ENCODE measurements at regions not wholly inside any gene's neighbourhood (a gene's known extent, or its start where the extent isn't known, plus 50 kb on each side); places are given as distances from the start of the nearest gene placed in this dataset.

- Histone ChIP-seq H4K20me1 (ENCODE audit: control insufficient read depth, extremely low read depth, insufficient read depth, low read length) (no peaks in the 10 kb centered on the region), H2AFZ (ENCODE audit: control insufficient read depth, low read length) (no peak overlapping the region), H3K27me3 (ENCODE audit: control insufficient read depth, extremely low read depth, insufficient read depth, low read length) (no peaks in the 10 kb centered on the region), H3K9me1 (ENCODE audit: control insufficient read depth, extremely low read depth, insufficient read depth, low read length) (no peaks in the 10 kb centered on the region), H3K9ac (ENCODE audit: control insufficient read depth, extremely low read depth, insufficient read depth, low read length) (no peak overlapping the region), H3K4me1 (ENCODE audit: control insufficient read depth, extremely low read depth, insufficient read depth, low read length) (no peaks in the 10 kb centered on the region), H3K9me3 (ENCODE audit: control insufficient read depth, low read depth, low read length) (no peaks in the 10 kb centered on the region), H3K4me2 (ENCODE audit: control insufficient read depth, extremely low read depth, insufficient read depth, low read depth, low read length) (no peak overlapping the region), H3K4me3 (ENCODE audit: control insufficient read depth in 2 of 3, extremely low read depth in 1 of 3, insufficient read depth in 2 of 3, low read depth in 1 of 3, low read length in 3 of 3) (no peak overlapping the region), H3K27ac (ENCODE audit: control insufficient read depth, insufficient read depth, low read length) (no peak overlapping the region), H3K79me2 (ENCODE audit: control insufficient read depth, insufficient read depth, low read length) (no peaks in the 10 kb centered on the region), H3K36me3 (ENCODE audit: control insufficient read depth in 2 of 2, extremely low read depth in 1 of 2, insufficient read depth in 2 of 2, low read length in 2 of 2) (no peaks in the 10 kb centered on the region)
- no peak for DNase-seq (ENCODE audit: low read depth, low spot score)
- dilution Hi-C loops (cut with MboI; ENCODE audit: extremely low pct_ligation_motif_present, low sequenced_read_pairs), result no loop called here
- no peak for TF ChIP-seq EZH2 (IDR thresholded peaks at IDR 0.05; ENCODE audit: low read length)
- TF ChIP-seq, protein P1, sequence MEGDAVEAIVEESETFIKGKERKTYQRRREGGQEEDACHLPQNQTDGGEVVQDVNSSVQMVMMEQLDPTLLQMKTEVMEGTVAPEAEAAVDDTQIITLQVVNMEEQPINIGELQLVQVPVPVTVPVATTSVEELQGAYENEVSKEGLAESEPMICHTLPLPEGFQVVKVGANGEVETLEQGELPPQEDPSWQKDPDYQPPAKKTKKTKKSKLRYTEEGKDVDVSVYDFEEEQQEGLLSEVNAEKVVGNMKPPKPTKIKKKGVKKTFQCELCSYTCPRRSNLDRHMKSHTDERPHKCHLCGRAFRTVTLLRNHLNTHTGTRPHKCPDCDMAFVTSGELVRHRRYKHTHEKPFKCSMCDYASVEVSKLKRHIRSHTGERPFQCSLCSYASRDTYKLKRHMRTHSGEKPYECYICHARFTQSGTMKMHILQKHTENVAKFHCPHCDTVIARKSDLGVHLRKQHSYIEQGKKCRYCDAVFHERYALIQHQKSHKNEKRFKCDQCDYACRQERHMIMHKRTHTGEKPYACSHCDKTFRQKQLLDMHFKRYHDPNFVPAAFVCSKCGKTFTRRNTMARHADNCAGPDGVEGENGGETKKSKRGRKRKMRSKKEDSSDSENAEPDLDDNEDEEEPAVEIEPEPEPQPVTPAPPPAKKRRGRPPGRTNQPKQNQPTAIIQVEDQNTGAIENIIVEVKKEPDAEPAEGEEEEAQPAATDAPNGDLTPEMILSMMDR (optimal IDR thresholded peaks at IDR 0.05 in 1 of 3, IDR thresholded peaks at IDR 0.05 in 1 of 3, conservative IDR thresholded peaks at IDR 0.05 in 1 of 3; ENCODE audit: extremely low read depth in 1 of 3, insufficient read depth in 2 of 3, low read length in 3 of 3), result no peak
- FAIRE-seq, result no peak
Observed at GRCh38 chr11:122358292-122358691, 242.3 kb upstream of the BLID start.

DNA sequence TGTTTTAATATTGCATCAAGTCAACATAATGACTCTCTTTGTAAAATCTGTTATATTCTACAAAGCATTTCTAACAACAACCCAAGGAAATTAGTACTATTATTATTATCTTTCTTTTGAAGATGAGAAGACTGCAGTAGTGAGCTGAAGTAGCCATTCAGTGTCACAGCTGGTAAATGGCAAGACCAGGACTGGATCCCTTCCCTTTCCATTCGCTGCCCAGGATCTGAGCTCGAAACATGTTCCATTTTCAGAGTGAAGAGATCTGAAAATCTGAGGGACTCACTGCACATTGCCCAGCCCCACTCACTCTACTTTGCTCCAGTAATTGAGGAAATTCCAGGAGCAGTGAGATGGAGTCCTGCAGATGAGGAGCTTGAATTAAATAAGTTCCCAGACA lies 240.0 kb upstream of the BLID start:
- dilution Hi-C loops (cut with MboI; ENCODE audit: extremely low pct_ligation_motif_present, low sequenced_read_pairs), result no loop called here
- Histone ChIP-seq H3K4me1 (ENCODE audit: control insufficient read depth, extremely low read depth, insufficient read depth, low read length) (no peaks in the 10 kb centered on the region), H3K9me3 (ENCODE audit: control insufficient read depth, low read depth, low read length) (no peaks in the 10 kb centered on the region), H4K20me1 (ENCODE audit: control insufficient read depth, extremely low read depth, insufficient read depth, low read length) (no peaks in the 10 kb centered on the region), H3K4me2 (ENCODE audit: control insufficient read depth, extremely low read depth, insufficient read depth, low read depth, low read length) (no peak overlapping the region), H3K27ac (ENCODE audit: control insufficient read depth, insufficient read depth, low read length) (no peak overlapping the region), H3K9ac (ENCODE audit: control insufficient read depth, extremely low read depth, insufficient read depth, low read length) (no peak overlapping the region), H3K4me3 (ENCODE audit: control insufficient read depth in 2 of 3, extremely low read depth in 1 of 3, insufficient read depth in 2 of 3, low read depth in 1 of 3, low read length in 3 of 3) (no peak overlapping the region), H3K79me2 (ENCODE audit: control insufficient read depth, insufficient read depth, low read length) (no peaks in the 10 kb centered on the region), H3K9me1 (ENCODE audit: control insufficient read depth, extremely low read depth, insufficient read depth, low read length) (no peaks in the 10 kb centered on the region), H3K27me3 (ENCODE audit: control insufficient read depth, extremely low read depth, insufficient read depth, low read length) (no peaks in the 10 kb centered on the region), H2AFZ (ENCODE audit: control insufficient read depth, low read length) (no peak overlapping the region), H3K36me3 (ENCODE audit: control insufficient read depth in 2 of 2, extremely low read depth in 1 of 2, insufficient read depth in 2 of 2, low read length in 2 of 2) (no peaks in the 10 kb centered on the region)
- no peak for DNase-seq (ENCODE audit: low read depth, low spot score)
- FAIRE-seq, result no peak
- no peak for TF ChIP-seq EZH2 (IDR thresholded peaks at IDR 0.05; ENCODE audit: low read length)

- H2AFZ ChIP-seq (ENCODE audit: control insufficient read depth, low read length), result no peak overlapping the region
- dilution Hi-C loops (cut with MboI; ENCODE audit: extremely low pct_ligation_motif_present, low sequenced_read_pairs), result no loop called here
Observed at GRCh38 chr11:122354025-122354697, 238.1 kb upstream of the BLID start.

More at GRCh38 chr11:122354025-122354697, 238.1 kb upstream of the BLID start:
- no peak overlapping the region for H3K4me2 ChIP-seq (ENCODE audit: control insufficient read depth, extremely low read depth, insufficient read depth, low read depth, low read length)
- no peak overlapping the region for H3K9ac ChIP-seq (ENCODE audit: control insufficient read depth, extremely low read depth, insufficient read depth, low read length)
- no peak overlapping the region for H3K27ac ChIP-seq (ENCODE audit: control insufficient read depth, insufficient read depth, low read length)
- TF ChIP-seq EZH2 (IDR thresholded peaks at IDR 0.05; ENCODE audit: low read length), result no peak
- TF ChIP-seq, protein P1 (optimal IDR thresholded peaks at IDR 0.05 in 1 of 3, IDR thresholded peaks at IDR 0.05 in 1 of 3, conservative IDR thresholded peaks at IDR 0.05 in 1 of 3; ENCODE audit: extremely low read depth in 1 of 3, insufficient read depth in 2 of 3, low read length in 3 of 3), result no peak
- H3K9me1 ChIP-seq (ENCODE audit: control insufficient read depth, extremely low read depth, insufficient read depth, low read length), result no peaks in the 10 kb centered on the region
- no peaks in the 10 kb centered on the region for H3K79me2 ChIP-seq (ENCODE audit: control insufficient read depth, insufficient read depth, low read length)
- no peaks in the 10 kb centered on the region for H3K9me3 ChIP-seq (ENCODE audit: control insufficient read depth, low read depth, low read length)
- H4K20me1 ChIP-seq (ENCODE audit: control insufficient read depth, extremely low read depth, insufficient read depth, low read length), result no peaks in the 10 kb centered on the region
- DNase-seq (ENCODE audit: low read depth, low spot score) (no peak), FAIRE-seq (no peak)
- no peaks in the 10 kb centered on the region for H3K36me3 ChIP-seq (ENCODE audit: control insufficient read depth in 2 of 2, extremely low read depth in 1 of 2, insufficient read depth in 2 of 2, low read length in 2 of 2)
- no peaks in the 10 kb centered on the region for H3K4me1 ChIP-seq (ENCODE audit: control insufficient read depth, extremely low read depth, insufficient read depth, low read length)
- no peak overlapping the region for H3K4me3 ChIP-seq (ENCODE audit: control insufficient read depth in 2 of 3, extremely low read depth in 1 of 3, insufficient read depth in 2 of 3, low read depth in 1 of 3, low read length in 3 of 3)
- H3K27me3 ChIP-seq (ENCODE audit: control insufficient read depth, extremely low read depth, insufficient read depth, low read length), result no peaks in the 10 kb centered on the region
